NCI-H2227 (cell line): ENCODE measurements at regions not wholly inside any gene's neighbourhood (a gene's known extent, or its start where the extent isn't known, plus 50 kb on each side); places are given as distances from the start of the nearest gene placed in this dataset.

Experiments
- DNase-seq: peaks from one replicate; lab custom pipeline; 2025; ENCODE audit not compliant: unreplicated experiment; lab: John Stamatoyannopoulos, UW

DNA sequence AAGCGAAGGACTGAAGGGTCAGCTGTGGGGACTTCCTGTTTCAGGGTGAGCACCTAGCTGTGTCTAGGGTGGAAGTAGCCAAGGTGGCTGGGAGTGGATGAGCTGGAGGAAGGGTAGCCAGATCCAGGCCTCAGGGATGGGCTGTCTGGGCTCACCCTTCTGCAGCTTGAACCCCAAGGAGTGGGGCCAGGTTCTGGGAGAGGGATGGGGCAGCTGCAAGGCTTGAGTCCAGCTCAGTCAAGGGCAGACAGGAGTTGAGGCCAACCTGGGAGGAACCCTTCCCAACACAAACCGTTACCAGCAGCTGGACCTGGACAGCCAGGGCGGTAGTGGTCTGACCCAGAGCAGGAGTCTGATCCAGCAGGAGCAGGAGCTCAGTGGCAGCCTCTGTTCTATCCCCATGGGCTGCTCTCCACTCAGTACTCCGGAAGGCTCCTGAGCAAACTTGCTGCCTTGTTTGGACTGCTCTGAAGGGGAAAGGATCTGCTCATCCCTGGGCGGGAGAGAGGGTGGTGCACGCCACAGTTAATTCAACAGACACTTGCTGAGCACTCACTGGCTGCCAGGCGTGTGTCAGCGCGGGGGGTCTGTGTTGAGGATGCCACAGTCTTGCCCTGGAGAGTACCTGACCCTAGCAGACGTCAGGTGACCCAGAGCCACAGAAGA is 53.8 kb upstream of the THY1 start:
- DNase-seq: no peak

DNA sequence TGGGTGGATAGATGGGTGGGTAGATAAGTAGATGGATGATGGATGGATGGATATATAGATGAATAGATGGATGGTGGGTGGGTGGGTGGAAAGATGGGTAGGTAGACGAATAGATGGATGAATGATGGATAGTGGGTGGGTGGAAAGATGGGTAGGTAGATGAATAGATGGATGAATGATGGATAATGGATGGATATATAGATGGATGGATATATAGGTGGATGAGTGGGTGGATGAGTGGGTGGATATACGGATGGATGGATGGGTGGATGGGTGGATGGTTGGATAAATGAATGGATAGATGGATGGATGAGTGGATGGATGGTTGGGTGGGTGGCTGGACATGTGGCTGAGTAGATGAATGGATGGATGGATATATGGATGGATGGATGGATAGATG is 53.1 kb upstream of the THY1 start:
- DNase-seq: no peak

DNA sequence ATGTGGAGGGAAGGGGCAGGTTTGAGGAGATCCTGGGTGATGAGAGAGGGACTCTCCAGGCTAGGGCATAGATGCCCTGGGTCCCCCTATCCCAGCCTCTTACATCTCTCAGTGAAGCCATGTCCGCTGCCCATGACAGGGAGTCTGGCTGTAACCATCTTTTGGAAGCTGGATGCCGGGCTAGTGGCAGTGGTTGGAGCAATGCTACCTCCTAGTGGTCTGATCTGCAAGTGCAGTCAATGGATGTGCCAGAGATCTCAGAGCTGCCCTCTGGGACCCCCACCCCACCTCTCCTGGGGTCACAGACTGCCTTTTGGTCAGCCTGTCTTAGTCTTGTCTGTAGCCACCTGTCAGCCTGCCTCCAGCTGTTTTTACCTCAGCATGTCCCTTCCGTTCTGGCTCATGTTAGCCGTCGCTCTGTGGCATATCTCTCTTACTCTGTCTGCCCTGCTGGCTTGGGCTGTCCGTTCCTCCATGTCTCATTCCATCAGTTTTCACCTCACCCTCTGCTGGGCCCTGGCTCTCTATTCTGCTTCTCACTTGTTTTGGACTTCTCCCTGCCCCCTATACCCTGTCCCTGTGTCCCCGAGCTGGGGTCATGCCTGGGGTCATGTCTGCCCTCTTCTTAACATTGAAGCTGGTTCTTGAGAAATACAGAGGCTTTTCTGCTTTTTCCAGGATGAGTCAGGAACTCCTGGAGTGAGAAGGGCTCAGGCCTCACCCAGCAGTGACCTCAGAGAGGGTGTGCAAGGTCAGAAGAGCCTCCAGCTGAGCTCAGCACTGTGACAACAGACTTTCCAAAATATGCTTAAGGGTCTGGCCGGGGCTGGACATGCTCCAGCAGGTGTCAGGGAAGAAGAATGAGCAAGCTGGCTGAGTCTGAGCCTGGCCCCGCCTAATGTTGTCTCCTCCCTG is 52.0 kb upstream of the THY1 start:
- peak; percentile 72 for DNase-seq

DNA sequence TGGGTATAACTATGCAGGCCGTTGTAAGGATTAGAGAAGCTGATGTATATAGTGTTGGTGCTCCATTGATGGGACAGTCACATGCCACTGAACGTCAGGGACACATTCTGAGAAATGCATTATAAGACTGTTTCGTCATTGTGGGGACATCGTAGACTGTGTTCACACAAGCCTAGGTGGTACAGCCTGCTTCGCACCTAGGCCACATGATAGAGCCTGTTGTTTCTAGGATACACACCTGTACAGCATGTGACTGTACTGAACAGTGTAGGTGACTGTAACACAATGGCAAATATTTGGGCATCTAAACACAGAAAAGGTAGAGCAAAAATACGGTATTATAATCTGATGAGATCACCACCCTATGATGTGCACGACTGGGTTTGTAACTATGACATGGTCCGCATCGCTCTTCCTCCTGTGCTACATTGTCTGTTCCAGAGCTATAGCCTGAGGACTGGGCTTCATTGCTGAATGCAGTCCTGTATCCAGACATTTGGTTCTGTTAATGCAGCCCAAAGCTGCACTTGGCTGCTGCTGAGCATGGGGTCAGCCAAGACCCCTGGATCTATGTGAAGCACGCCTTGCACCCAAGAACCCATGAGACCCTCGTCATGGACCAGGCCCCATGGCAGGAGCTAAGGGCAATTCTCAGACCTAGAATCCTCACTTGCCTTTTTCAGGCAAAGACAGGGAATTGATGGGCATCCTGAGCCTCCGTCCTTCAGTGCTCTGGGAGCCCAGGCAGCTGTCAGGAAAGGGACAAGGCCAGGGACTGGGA is 51.1 kb upstream of the THY1 start:
- DNase-seq: no peak

DNA sequence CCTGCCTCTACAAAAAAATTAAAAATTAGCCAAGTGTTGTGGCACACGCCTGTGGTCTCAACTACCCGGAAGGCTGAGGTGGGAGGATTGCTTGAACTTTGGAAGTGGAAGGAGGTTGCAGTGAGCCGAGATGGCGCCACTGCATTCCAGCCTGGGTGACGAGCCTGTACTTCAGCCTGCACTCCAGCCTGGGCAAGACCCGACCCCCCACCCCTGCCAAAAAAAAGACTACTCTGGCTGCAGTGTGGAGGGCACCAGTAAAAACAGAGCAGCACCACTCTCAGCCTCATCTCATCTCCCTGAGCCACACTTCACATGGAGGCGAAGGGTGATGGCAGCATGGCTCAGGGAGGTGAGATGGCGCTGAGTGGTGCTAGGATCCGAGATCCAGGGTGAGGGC is 50.3 kb upstream of the THY1 start:
- DNase-seq: no peak

DNA sequence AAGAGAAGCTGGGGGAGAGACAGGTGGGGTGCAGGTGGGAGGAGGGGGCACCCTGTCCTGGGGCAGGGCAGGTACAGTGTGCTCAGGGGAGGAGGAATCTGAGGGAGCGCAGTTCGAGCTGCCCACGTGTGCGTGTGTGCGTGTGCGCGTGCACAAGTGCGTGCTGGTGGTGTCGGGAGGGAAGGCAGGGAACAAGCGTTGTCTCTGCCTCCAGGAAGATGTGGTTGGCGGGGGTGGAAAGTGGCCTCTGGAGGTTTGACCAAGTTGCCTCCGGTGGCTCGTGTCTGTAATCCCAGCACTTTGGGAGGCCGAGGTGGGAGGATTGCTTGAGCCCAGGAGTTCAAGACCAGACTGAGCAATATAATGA is 49.9 kb upstream of the THY1 start:
- DNase-seq: no peak
